Erythroblast (primary cell): ENCODE measurements at regions not wholly inside any gene's neighbourhood (a gene's known extent, or its start where the extent isn't known, plus 50 kb on each side); places are given as distances from the start of the nearest gene placed in this dataset.

ENCODE experiments used
- GATA1 ChIP-seq: IDR thresholded peaks from 2 replicates; pipeline ENCODE4 v1.6.1; 2011; ENCODE audit warnings: low read depth, mild to moderate bottlenecking, control low read depth, low read length, moderate library complexity
- POLR2A ChIP-seq: IDR thresholded peaks from 2 replicates; pipeline ENCODE4 v1.6.1; 2011; ENCODE audit warnings: mild to moderate bottlenecking, low read length

DNA sequence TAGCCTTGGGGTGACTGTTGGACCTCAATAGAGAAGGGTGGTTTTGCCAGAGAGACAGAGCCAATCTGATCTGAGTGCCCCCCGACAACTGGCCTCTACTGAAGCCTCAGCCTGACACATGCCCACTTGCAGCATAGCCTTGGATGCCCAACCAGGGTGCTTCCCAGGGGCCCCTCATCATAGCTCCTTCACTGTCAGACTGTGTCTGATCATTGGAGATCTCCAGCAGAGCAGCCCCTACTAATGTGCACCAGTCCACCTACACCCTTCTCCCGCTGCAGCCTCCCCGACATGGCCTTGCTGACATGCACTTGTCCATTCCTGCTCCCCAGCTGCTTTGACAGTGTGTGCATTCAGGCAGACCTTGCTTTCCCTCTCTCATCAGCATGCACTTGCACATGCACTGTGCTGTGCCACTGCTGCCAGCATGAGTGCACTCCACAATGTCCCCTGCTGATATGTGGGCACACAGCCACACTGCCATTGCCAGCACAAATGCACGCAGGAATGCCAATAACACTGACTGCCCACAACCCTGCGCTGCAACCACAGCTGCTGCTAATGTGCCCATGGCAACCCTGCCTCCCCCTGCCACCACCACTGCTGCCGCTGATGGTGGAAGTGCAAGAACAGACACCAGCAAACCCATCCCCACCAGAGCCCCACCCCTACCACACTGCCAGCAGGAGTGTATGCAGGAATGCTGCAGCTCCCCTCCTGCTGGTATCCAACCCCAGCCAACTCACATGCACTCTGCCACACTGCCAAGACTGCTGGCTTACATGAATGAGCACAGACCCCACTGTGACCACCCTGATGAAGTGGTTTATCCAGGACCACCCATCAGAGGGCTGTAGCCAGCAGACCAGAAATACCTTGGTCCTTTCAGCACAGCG is 68.1 kb upstream of the ZMAT1 start:
- no peak for TF ChIP-seq POLR2A
- no peak for TF ChIP-seq GATA1
